ENCODE measurements at regions not wholly inside any gene's neighbourhood (a gene's known extent, or its start where the extent isn't known, plus 50 kb on each side); places are given as distances from the start of the nearest gene placed in this dataset.

DNA sequence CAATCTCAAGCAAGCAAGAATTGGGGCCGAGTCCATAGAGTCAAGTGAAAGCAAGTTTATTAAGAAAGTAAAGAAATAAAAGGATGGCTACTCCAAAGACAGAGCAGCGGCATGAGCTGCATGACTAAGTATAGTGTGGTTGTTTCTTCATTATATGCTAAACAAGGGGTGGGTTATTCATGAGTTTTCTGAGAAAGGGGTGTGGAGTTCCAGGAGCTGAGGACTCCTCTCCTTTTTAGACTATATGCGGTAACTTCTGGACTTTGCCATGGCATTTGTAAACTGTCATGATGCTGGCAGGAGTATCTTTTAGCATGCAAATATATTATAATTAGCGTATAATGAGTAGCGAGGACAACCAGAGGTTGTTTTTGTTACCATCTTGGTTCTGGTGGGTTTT lies 819.9 kb downstream of the KCNJ2 start:
- TF ChIP-seq CTCF (IDR thresholded peaks at IDR 0.05) (no peak), POLR2A (IDR thresholded peaks at IDR 0.05) (no peak)
